ENCODE measurements at regions not wholly inside any gene's neighbourhood (a gene's known extent, or its start where the extent isn't known, plus 50 kb on each side); places are given as distances from the start of the nearest gene placed in this dataset.
A peak's percentile ranks its signal among the peaks of the same experiment; 100 is the strongest.

- Histone ChIP-seq H3K4me2 (no peak overlapping the region), H3K79me2 (ENCODE audit: insufficient read depth, low read depth) (no peaks in the 10 kb centered on the region), H3K27me3 (ENCODE audit: insufficient read depth, low read depth) (no peaks in the 10 kb centered on the region), H3K9ac (no peak overlapping the region), H4K20me1 (ENCODE audit: insufficient read depth) (no peaks in the 10 kb centered on the region), H3K27ac (no peak overlapping the region), H2AFZ (ENCODE audit: low read depth) (no peak overlapping the region), H3K4me1 (ENCODE audit: low read depth, poor library complexity, severe bottlenecking) (no peaks in the 10 kb centered on the region), H3K4me3 (IDR thresholded peaks at IDR 0.05; ENCODE audit: insufficient read depth, low read depth, low read length) (no peak overlapping the region), H3K36me3 (ENCODE audit: insufficient read depth) (no peaks in the 10 kb centered on the region)
- no peak for TF ChIP-seq CTCF (conservative IDR thresholded peaks at IDR 0.05; ENCODE audit: low read depth, low read length)
These were observed 1135.7 kb upstream of the AGA start for GRCh38 chr4:178577933-178578332.

GRCh38 chr4:178595500-178596138 lies 1153.4 kb upstream of the AGA start:
- H3K9ac ChIP-seq: no peak overlapping the region

GRCh38 chr4:178598672-178599071 lies 1156.4 kb upstream of the AGA start:
- Histone ChIP-seq H4K20me1 (ENCODE audit: insufficient read depth) (no peaks in the 10 kb centered on the region), H3K4me2 (no peak overlapping the region), H2AFZ (ENCODE audit: low read depth) (no peak overlapping the region), H3K4me3 (IDR thresholded peaks at IDR 0.05; ENCODE audit: insufficient read depth, low read depth, low read length) (no peak overlapping the region), H3K9ac (no peak overlapping the region), H3K27me3 (ENCODE audit: insufficient read depth, low read depth) (no peaks in the 10 kb centered on the region), H3K36me3 (ENCODE audit: insufficient read depth) (no peaks in the 10 kb centered on the region), H3K79me2 (ENCODE audit: insufficient read depth, low read depth) (no peaks in the 10 kb centered on the region), H3K4me1 (ENCODE audit: low read depth, poor library complexity, severe bottlenecking) (no peaks in the 10 kb centered on the region), H3K27ac (no peak overlapping the region)
- TF ChIP-seq CTCF (conservative IDR thresholded peaks at IDR 0.05; ENCODE audit: low read depth, low read length): no peak

More at GRCh38 chr4:178595500-178596138, 1153.4 kb upstream of the AGA start:
- TF ChIP-seq CTCF (conservative IDR thresholded peaks at IDR 0.05; ENCODE audit: low read depth, low read length): no peak
- Histone ChIP-seq H3K27ac (no peak overlapping the region), H4K20me1 (ENCODE audit: insufficient read depth) (no peaks in the 10 kb centered on the region), H3K4me2 (no peak overlapping the region), H3K27me3 (ENCODE audit: insufficient read depth, low read depth) (no peaks in the 10 kb centered on the region), H3K36me3 (ENCODE audit: insufficient read depth) (no peaks in the 10 kb centered on the region), H3K4me3 (IDR thresholded peaks at IDR 0.05; ENCODE audit: insufficient read depth, low read depth, low read length) (no peak overlapping the region), H2AFZ (ENCODE audit: low read depth) (no peak overlapping the region), H3K4me1 (ENCODE audit: low read depth, poor library complexity, severe bottlenecking) (no peaks in the 10 kb centered on the region), H3K79me2 (ENCODE audit: insufficient read depth, low read depth) (no peaks in the 10 kb centered on the region)

GRCh38 chr4:178599521-178599920 lies 1157.3 kb upstream of the AGA start:
- Histone ChIP-seq H4K20me1 (ENCODE audit: insufficient read depth) (no peaks in the 10 kb centered on the region), H3K27ac (no peak overlapping the region)

More at GRCh38 chr4:178599521-178599920, 1157.3 kb upstream of the AGA start:
- H3K4me3 ChIP-seq (IDR thresholded peaks at IDR 0.05; ENCODE audit: insufficient read depth, low read depth, low read length): no peak overlapping the region
- H3K4me2 ChIP-seq: no peak overlapping the region
- no peaks in the 10 kb centered on the region for H3K4me1 ChIP-seq (ENCODE audit: low read depth, poor library complexity, severe bottlenecking)
- 0 out of 2 replicates have a peak, but pooled peaks have one; percentile 22 for TF ChIP-seq CTCF (conservative IDR thresholded peaks at IDR 0.05; ENCODE audit: low read depth, low read length)
- H3K27me3 ChIP-seq (ENCODE audit: insufficient read depth, low read depth): no peaks in the 10 kb centered on the region
- H3K9ac ChIP-seq: no peak overlapping the region
- no peaks in the 10 kb centered on the region for H3K79me2 ChIP-seq (ENCODE audit: insufficient read depth, low read depth)
- H2AFZ ChIP-seq (ENCODE audit: low read depth): no peak overlapping the region
- no peaks in the 10 kb centered on the region for H3K36me3 ChIP-seq (ENCODE audit: insufficient read depth)

All from KMS-11 (cell line).